CD4-positive, alpha-beta T cell (primary cell): ENCODE measurements at regions not wholly inside any gene's neighbourhood (a gene's known extent, or its start where the extent isn't known, plus 50 kb on each side); places are given as distances from the start of the nearest gene placed in this dataset.
A peak's percentile ranks its signal among the peaks of the same experiment; 100 is the strongest.

Experiments
- ATAC-seq: fragments of 200-7000 bp; cut with Tn5 transposase; one replicate; pipeline ENCODE4 v1.10.0; 2022; ENCODE audit warnings: mild to moderate bottlenecking; ENCODE audit not compliant: poor library complexity
- CTCF ChIA-PET: fragments of 350-600 bp; sonication (Branson Sonifier 250); formaldehyde crosslinking; loops from one replicate; lab custom pipeline; 2021; ENCODE audit warnings: antibody characterized with exemption, inconsistent platforms; lab: Charles Lee
- POLR2A ChIA-PET: fragments of 350-600 bp; sonication (Branson Sonifier 250); formaldehyde crosslinking; loops from one replicate; lab custom pipeline; 2021; ENCODE audit warnings: antibody characterized with exemption, inconsistent platforms; lab: Charles Lee
- DNase-seq, 14 experiments: peaks; one replicate each; pipeline ENCODE4 v3.0.0-alpha.2; 2013 to 2020; ENCODE audit warnings: mixed read lengths in 2 of 14
- H3K27ac ChIP-seq, 2 donors: one replicate each; pipeline versions ENCODE4 v1.5.1 to v1.7.0; 2013; ENCODE audit warnings: low read length in 2 of 2, low read depth in 1 of 2, mild to moderate bottlenecking in 1 of 2
- H3K27me3 ChIP-seq, 2 experiments: 1 replicate in 1 of 2; 2 replicates in 1 of 2; pipeline versions ENCODE4 v1.6.1 to v1.7.0; 2013; ENCODE audit warnings: low read length in 2 of 2, control low read depth in 1 of 2, mild to moderate bottlenecking in 1 of 2, moderate library complexity in 1 of 2; ENCODE audit not compliant: insufficient read depth in 2 of 2, control insufficient read depth in 1 of 2
- H3K36me3 ChIP-seq: one replicate; pipeline ENCODE4 v1.6.1; 2013; ENCODE audit warnings: low read length, control low read depth; ENCODE audit not compliant: insufficient read depth
- H3K4me1 ChIP-seq: one replicate; pipeline ENCODE4 v1.6.1; 2013; ENCODE audit warnings: low read length, control low read depth; ENCODE audit not compliant: insufficient read depth
- H3K4me3 ChIP-seq: one replicate; pipeline ENCODE4 v1.5.1; 2013; ENCODE audit warnings: mild to moderate bottlenecking, low read length, moderate library complexity
- H3K9me3 ChIP-seq, 2 experiments: 1 replicate in 1 of 2; 2 replicates in 1 of 2; pipeline versions ENCODE4 v1.6.1 to v1.7.0; 2013; ENCODE audit warnings: low read length in 2 of 2, mild to moderate bottlenecking in 2 of 2, control low read depth in 1 of 2, moderate library complexity in 1 of 2; ENCODE audit not compliant: control insufficient read depth in 1 of 2, insufficient read depth in 1 of 2
- H3K27ac Mint-ChIP-seq: one replicate; pipeline ENCODE4 v1.8.0; 2020; ENCODE audit warnings: mixed read lengths
- H3K27me3 Mint-ChIP-seq: one replicate; pipeline ENCODE4 v1.8.0; 2021; ENCODE audit warnings: mixed read lengths
- H3K36me3 Mint-ChIP-seq: one replicate; pipeline ENCODE4 v1.8.0; 2021; ENCODE audit warnings: low read depth, mixed read lengths
- H3K4me1 Mint-ChIP-seq: one replicate; pipeline ENCODE4 v1.8.0; 2021; ENCODE audit warnings: low read depth, mixed read lengths
- H3K4me3 Mint-ChIP-seq: one replicate; pipeline ENCODE4 v1.8.0; 2020; ENCODE audit warnings: mild to moderate bottlenecking, mixed read lengths
- H3K9me3 Mint-ChIP-seq: one replicate; pipeline ENCODE4 v1.8.0; 2020; ENCODE audit warnings: mixed read lengths
- intact Hi-C, 2 experiments: fragments of 100-400 bp; cut with DNase I in 1 of 2; cut with micrococcal nuclease in 1 of 2; formaldehyde crosslinking; loops; one replicate each; pipeline versions ENCODE4 v1.15.1 to v1.9.0; 2023 to 2025; cut with DNase I, micrococcal nuclease
- TF ChIP-seq, protein P1 (sequence below): fragments of 200-600 bp; IDR thresholded peaks from one replicate; pipeline ENCODE4 v1.8.0; 2022; ENCODE audit warnings: antibody characterized with exemption, mild to moderate bottlenecking

DNA sequence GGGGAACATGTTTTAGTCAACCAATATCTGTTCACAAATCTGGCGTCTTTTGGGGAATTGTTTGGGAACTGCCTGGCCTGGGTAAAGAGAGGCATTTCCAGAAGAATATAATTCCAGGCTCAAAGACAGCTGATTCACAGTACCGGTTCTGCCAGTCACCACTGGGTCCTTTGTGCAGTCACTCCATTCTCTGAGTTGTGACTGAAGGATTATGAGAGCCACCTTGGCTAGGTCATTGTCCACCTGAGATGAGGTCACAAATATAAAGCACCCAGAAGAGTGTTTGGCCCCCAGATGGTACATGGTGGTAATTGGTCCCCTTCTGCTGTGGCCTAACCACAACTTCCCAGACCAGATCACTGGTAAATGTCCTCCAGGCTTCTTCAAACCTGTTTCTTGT is 121.0 kb upstream of the SPACA1 start:
- H3K27ac ChIP-seq = no peak overlapping the region
- no peaks in the 10 kb centered on the region for H3K27me3 Mint-ChIP-seq
- H3K4me3 Mint-ChIP-seq = no peak overlapping the region
- no peak overlapping the region for H3K4me3 ChIP-seq
- H3K27ac Mint-ChIP-seq = no peak overlapping the region
- ChIA-PET CTCF (no interaction called here), POLR2A (no interaction called here)
- peaks cover 3% of the 10 kb centered on the region for H3K4me1 ChIP-seq
- intact Hi-C loops = no loop called here
- H3K36me3 ChIP-seq = no peaks in the 10 kb centered on the region
- H3K27me3 ChIP-seq = no peaks in the 10 kb centered on the region
- H3K4me1 Mint-ChIP-seq = no peaks in the 10 kb centered on the region
- DNase-seq = no peak
- H3K9me3 ChIP-seq = no peaks in the 10 kb centered on the region
- ATAC-seq = no peak
- TF ChIP-seq, protein P1, sequence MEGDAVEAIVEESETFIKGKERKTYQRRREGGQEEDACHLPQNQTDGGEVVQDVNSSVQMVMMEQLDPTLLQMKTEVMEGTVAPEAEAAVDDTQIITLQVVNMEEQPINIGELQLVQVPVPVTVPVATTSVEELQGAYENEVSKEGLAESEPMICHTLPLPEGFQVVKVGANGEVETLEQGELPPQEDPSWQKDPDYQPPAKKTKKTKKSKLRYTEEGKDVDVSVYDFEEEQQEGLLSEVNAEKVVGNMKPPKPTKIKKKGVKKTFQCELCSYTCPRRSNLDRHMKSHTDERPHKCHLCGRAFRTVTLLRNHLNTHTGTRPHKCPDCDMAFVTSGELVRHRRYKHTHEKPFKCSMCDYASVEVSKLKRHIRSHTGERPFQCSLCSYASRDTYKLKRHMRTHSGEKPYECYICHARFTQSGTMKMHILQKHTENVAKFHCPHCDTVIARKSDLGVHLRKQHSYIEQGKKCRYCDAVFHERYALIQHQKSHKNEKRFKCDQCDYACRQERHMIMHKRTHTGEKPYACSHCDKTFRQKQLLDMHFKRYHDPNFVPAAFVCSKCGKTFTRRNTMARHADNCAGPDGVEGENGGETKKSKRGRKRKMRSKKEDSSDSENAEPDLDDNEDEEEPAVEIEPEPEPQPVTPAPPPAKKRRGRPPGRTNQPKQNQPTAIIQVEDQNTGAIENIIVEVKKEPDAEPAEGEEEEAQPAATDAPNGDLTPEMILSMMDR = no peak
- H3K9me3 Mint-ChIP-seq = no peaks in the 10 kb centered on the region
- H3K36me3 Mint-ChIP-seq = no peaks in the 10 kb centered on the region

DNA sequence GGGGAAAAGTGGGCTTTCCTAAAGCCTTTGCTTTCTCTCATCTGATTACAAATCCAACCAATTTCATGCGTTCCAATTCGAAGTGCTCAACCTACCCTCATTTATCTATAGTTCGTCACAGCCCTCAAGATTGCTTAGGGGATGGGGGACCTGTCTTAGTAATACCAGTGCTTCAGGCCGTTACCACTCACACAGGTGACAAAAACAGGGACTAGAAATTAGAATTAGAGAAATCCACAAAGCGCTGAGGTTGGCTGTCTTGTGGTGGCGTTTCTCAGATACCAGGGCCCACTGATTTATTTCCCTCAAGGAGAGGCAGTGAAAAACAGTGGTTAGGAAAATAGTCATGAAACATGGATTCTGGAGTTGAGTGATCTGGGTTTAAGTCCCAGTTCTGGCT is 121.6 kb upstream of the SPACA1 start:
- CTCF ChIA-PET = no interaction called here
- DNase-seq (no peak), ATAC-seq (no peak)
- Histone ChIP-seq H3K9me3 (no peaks in the 10 kb centered on the region), H3K27me3 (no peaks in the 10 kb centered on the region), H3K4me3 (no peak overlapping the region), H3K4me1 (peaks cover 3% of the 10 kb centered on the region), H3K36me3 (no peaks in the 10 kb centered on the region), H3K27ac (no peak overlapping the region)
- H3K27me3 Mint-ChIP-seq = peaks cover under 1% of the 10 kb centered on the region
- no peaks in the 10 kb centered on the region for H3K4me1 Mint-ChIP-seq
- no peaks in the 10 kb centered on the region for H3K9me3 Mint-ChIP-seq
- POLR2A ChIA-PET = no interaction called here
- H3K27ac Mint-ChIP-seq = no peak overlapping the region
- TF ChIP-seq, protein P1 = no peak
- no peak overlapping the region for H3K4me3 Mint-ChIP-seq
- intact Hi-C loops = no loop called here
- no peaks in the 10 kb centered on the region for H3K36me3 Mint-ChIP-seq

DNA sequence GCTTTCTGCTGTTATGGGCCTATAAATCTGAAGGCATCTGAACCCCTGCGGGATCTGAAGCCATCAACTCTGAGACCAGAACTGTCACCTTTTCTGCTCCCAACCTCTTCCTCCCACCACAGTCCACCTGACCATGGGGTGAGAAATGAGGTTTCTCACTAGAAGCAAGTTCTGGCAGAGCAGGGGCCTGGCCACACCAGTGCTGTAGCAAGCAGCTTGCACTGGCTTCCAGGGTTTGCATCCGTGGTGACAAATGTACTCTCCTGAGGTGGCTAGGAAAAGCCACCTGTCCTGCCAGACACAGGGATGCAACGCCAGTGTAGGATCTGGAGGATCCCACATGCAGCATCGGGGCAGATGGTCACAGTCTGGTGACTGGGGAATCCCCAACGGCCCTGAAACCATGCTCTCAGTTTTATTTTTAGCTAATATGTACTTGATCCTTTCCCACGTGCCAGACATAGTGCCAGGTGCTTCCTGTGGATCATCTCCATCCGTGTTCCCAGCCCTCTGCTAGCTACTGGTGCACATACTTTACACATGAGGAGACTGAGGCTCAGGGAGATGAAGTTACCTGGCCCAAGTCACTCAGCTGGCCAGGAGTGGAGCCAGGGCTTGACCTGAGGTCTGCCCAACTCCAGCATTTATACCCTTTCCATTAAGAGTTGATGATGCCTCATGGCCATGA is 122.1 kb upstream of the SPACA1 start:
- Histone ChIP-seq H3K36me3 (no peaks in the 10 kb centered on the region), H3K27me3 (no peaks in the 10 kb centered on the region), H3K9me3 (no peaks in the 10 kb centered on the region), H3K27ac (no peak overlapping the region), H3K4me3 (no peak overlapping the region), H3K4me1 (peaks cover 3% of the 10 kb centered on the region)
- Mint-ChIP-seq H3K4me1 (no peaks in the 10 kb centered on the region), H3K9me3 (no peaks in the 10 kb centered on the region), H3K27me3 (peaks cover 5% of the 10 kb centered on the region), H3K27ac (no peak overlapping the region), H3K36me3 (no peaks in the 10 kb centered on the region), H3K4me3 (no peak overlapping the region)
- ATAC-seq (no peak), DNase-seq (peak in 3 of 14 experiments; percentile 16 to 63 (median 34))
- intact Hi-C loops = no loop called here
- POLR2A ChIA-PET = no interaction called here
- CTCF ChIA-PET = no interaction called here
- TF ChIP-seq, protein P1 = no peak
